ENCODE measurements at regions not wholly inside any gene's neighbourhood (a gene's known extent, or its start where the extent isn't known, plus 50 kb on each side); places are given as distances from the start of the nearest gene placed in this dataset.

- intact Hi-C loops (cut with DNase I) = no loop called here
- no peak for DNase-seq
- Histone ChIP-seq H3K27me3 (no peaks in the 10 kb centered on the region), H3K36me3 (no peaks in the 10 kb centered on the region), H3K9me3 (no peaks in the 10 kb centered on the region), H3K4me3 (no peak overlapping the region), H3K27ac (peak overlapping the region in 1 of 4 donors; percentile 10), H3K4me1 (peaks cover 0 to 22% (median 16%) of the 10 kb centered on the region in 3 donors)
- TF ChIP-seq CTCF (IDR thresholded peaks at IDR 0.05) (no peak), POLR2A (IDR thresholded peaks at IDR 0.05) (no peak)
- WGBS, 2 donors = 17 to 53% methylated on average over 1 of the region's 1 CpG
Measured at GRCh38 chr6:81995548-81996289, 243.2 kb upstream of the TENT5A start.

- no peaks in the 10 kb centered on the region for H3K27me3 ChIP-seq
- no peak for TF ChIP-seq POLR2A (IDR thresholded peaks at IDR 0.05)
- no peak for TF ChIP-seq CTCF (IDR thresholded peaks at IDR 0.05)
- 83 to 84% methylated on average over 3 of the region's 3 CpGs for WGBS, 2 donors
- intact Hi-C loops (cut with DNase I) = no loop called here
- DNase-seq = no peak
- no peaks in the 10 kb centered on the region for H3K9me3 ChIP-seq
- no peaks in the 10 kb centered on the region for H3K4me1 ChIP-seq
- H3K4me3 ChIP-seq = no peak overlapping the region
- H3K36me3 ChIP-seq = no peaks in the 10 kb centered on the region
- H3K27ac ChIP-seq = no peak overlapping the region
Measured at GRCh38 chr6:81988871-81989270, 236.4 kb upstream of the TENT5A start.

GRCh38 chr6:81988446-81988845 lies 236.0 kb upstream of the TENT5A start:
- Histone ChIP-seq H3K27me3 (no peaks in the 10 kb centered on the region), H3K27ac (no peak overlapping the region), H3K36me3 (no peaks in the 10 kb centered on the region), H3K9me3 (no peaks in the 10 kb centered on the region), H3K4me3 (no peak overlapping the region), H3K4me1 (no peaks in the 10 kb centered on the region)
- DNase-seq = no peak
- WGBS, 2 donors = 75 to 87% methylated on average over 1 of the region's 1 CpG
- TF ChIP-seq POLR2A (IDR thresholded peaks at IDR 0.05) = no peak
- no peak for TF ChIP-seq CTCF (IDR thresholded peaks at IDR 0.05)
- intact Hi-C loops (cut with DNase I) = no loop called here

GRCh38 chr6:81987293-81987692 lies 234.8 kb upstream of the TENT5A start:
- no peaks in the 10 kb centered on the region for H3K36me3 ChIP-seq
- H3K9me3 ChIP-seq = no peaks in the 10 kb centered on the region
- intact Hi-C loops (cut with DNase I) = no loop called here
- TF ChIP-seq CTCF (IDR thresholded peaks at IDR 0.05) = no peak
- TF ChIP-seq POLR2A (IDR thresholded peaks at IDR 0.05) = no peak
- H3K4me3 ChIP-seq = no peak overlapping the region
- DNase-seq = no peak
- no peaks in the 10 kb centered on the region for H3K27me3 ChIP-seq
- no peaks in the 10 kb centered on the region for H3K4me1 ChIP-seq
- no peak overlapping the region for H3K27ac ChIP-seq
- WGBS, 2 donors = 82 to 86% methylated on average over 3 of the region's 3 CpGs

- Histone ChIP-seq H3K4me3 (no peak overlapping the region), H3K4me1 (peaks cover 0 to 4% (median 0%) of the 10 kb centered on the region in 3 donors), H3K27me3 (no peaks in the 10 kb centered on the region), H3K9me3 (no peaks in the 10 kb centered on the region), H3K36me3 (no peaks in the 10 kb centered on the region), H3K27ac (no peak overlapping the region)
- 77 to 93% methylated on average over 1 of the region's 1 CpG for WGBS, 2 donors
- DNase-seq = no peak
- no peak for TF ChIP-seq CTCF (IDR thresholded peaks at IDR 0.05)
- intact Hi-C loops (cut with DNase I) = no loop called here
Measured at GRCh38 chr6:81985191-81985590, 232.7 kb upstream of the TENT5A start.

Data from esophagus squamous epithelium (tissue), 5 donors.